ENCODE measurements at regions not wholly inside any gene's neighbourhood (a gene's known extent, or its start where the extent isn't known, plus 50 kb on each side); places are given as distances from the start of the nearest gene placed in this dataset.

GRCh38 chr3:174398761-174399160 is 460.4 kb upstream of the NAALADL2 start:
- Histone ChIP-seq H3K9ac (ENCODE audit: low read depth, low read length, poor library complexity, severe bottlenecking) (no peak overlapping the region), H3K79me2 (ENCODE audit: insufficient read depth, low read length) (no peaks in the 10 kb centered on the region), H3K9me2 (replicated peaks; ENCODE audit: low read depth, low read length) (no peaks in the 10 kb centered on the region), H2AFZ (ENCODE audit: low read length) (no peak overlapping the region), H3K4me1 (ENCODE audit: insufficient read depth, low read length, poor library complexity, severe bottlenecking) (no peaks in the 10 kb centered on the region), H3F3A (ENCODE audit: low read depth) (no peaks in the 10 kb centered on the region), H3K4me2 (ENCODE audit: low read depth, low read length, poor library complexity, severe bottlenecking) (no peak overlapping the region), H3K4me3 (ENCODE audit: low read length, poor library complexity, severe bottlenecking) (no peak overlapping the region), H3K36me3 (ENCODE audit: insufficient read depth, low read length) (no peaks in the 10 kb centered on the region), H4K20me1 (ENCODE audit: insufficient read depth, low read length, poor library complexity, severe bottlenecking) (no peaks in the 10 kb centered on the region), H3K9me3 (ENCODE audit: insufficient read depth, low read depth, low read length) (no peaks in the 10 kb centered on the region), H3K27me3 (ENCODE audit: insufficient read depth, low read length, poor library complexity, severe bottlenecking) (no peaks in the 10 kb centered on the region)
- TF ChIP-seq EZH2phosphoT487 (IDR thresholded peaks at IDR 0.05; ENCODE audit: borderline replicate concordance): no peak
- TF ChIP-seq CTCF (conservative IDR thresholded peaks at IDR 0.05; ENCODE audit: low read length): no peak

GRCh38 chr3:174403831-174404230 is 455.3 kb upstream of the NAALADL2 start:
- TF ChIP-seq CTCF (conservative IDR thresholded peaks at IDR 0.05; ENCODE audit: low read length) (no peak), EZH2phosphoT487 (IDR thresholded peaks at IDR 0.05; ENCODE audit: borderline replicate concordance) (no peak)

GRCh38 chr3:174408310-174408709 is 450.8 kb upstream of the NAALADL2 start:
- Histone ChIP-seq H3K79me2 (ENCODE audit: insufficient read depth, low read length) (no peaks in the 10 kb centered on the region), H3K9ac (ENCODE audit: low read depth, low read length, poor library complexity, severe bottlenecking) (no peak overlapping the region), H3K36me3 (ENCODE audit: insufficient read depth, low read length) (no peaks in the 10 kb centered on the region), H3K4me3 (ENCODE audit: low read length, poor library complexity, severe bottlenecking) (no peak overlapping the region), H3F3A (ENCODE audit: low read depth) (no peaks in the 10 kb centered on the region), H3K9me3 (ENCODE audit: insufficient read depth, low read depth, low read length) (no peaks in the 10 kb centered on the region), H3K9me2 (replicated peaks; ENCODE audit: low read depth, low read length) (no peaks in the 10 kb centered on the region), H3K4me2 (ENCODE audit: low read depth, low read length, poor library complexity, severe bottlenecking) (no peak overlapping the region), H4K20me1 (ENCODE audit: insufficient read depth, low read length, poor library complexity, severe bottlenecking) (no peaks in the 10 kb centered on the region), H2AFZ (ENCODE audit: low read length) (no peak overlapping the region), H3K4me1 (ENCODE audit: insufficient read depth, low read length, poor library complexity, severe bottlenecking) (no peaks in the 10 kb centered on the region), H3K27me3 (ENCODE audit: insufficient read depth, low read length, poor library complexity, severe bottlenecking) (no peaks in the 10 kb centered on the region)
- TF ChIP-seq EZH2phosphoT487 (IDR thresholded peaks at IDR 0.05; ENCODE audit: borderline replicate concordance): no peak
- no peak for TF ChIP-seq CTCF (conservative IDR thresholded peaks at IDR 0.05; ENCODE audit: low read length)

More at GRCh38 chr3:174403831-174404230, 455.3 kb upstream of the NAALADL2 start:
- H3K9ac ChIP-seq (ENCODE audit: low read depth, low read length, poor library complexity, severe bottlenecking): no peak overlapping the region
- no peaks in the 10 kb centered on the region for H3K79me2 ChIP-seq (ENCODE audit: insufficient read depth, low read length)
- no peaks in the 10 kb centered on the region for H3K4me1 ChIP-seq (ENCODE audit: insufficient read depth, low read length, poor library complexity, severe bottlenecking)
- no peaks in the 10 kb centered on the region for H3K9me2 ChIP-seq (replicated peaks; ENCODE audit: low read depth, low read length)
- H2AFZ ChIP-seq (ENCODE audit: low read length): no peak overlapping the region
- no peak overlapping the region for H3K4me2 ChIP-seq (ENCODE audit: low read depth, low read length, poor library complexity, severe bottlenecking)
- no peak overlapping the region for H3K4me3 ChIP-seq (ENCODE audit: low read length, poor library complexity, severe bottlenecking)
- no peaks in the 10 kb centered on the region for H3K36me3 ChIP-seq (ENCODE audit: insufficient read depth, low read length)
- no peaks in the 10 kb centered on the region for H3F3A ChIP-seq (ENCODE audit: low read depth)
- no peaks in the 10 kb centered on the region for H4K20me1 ChIP-seq (ENCODE audit: insufficient read depth, low read length, poor library complexity, severe bottlenecking)
- H3K9me3 ChIP-seq (ENCODE audit: insufficient read depth, low read depth, low read length): no peaks in the 10 kb centered on the region
- H3K27me3 ChIP-seq (ENCODE audit: insufficient read depth, low read length, poor library complexity, severe bottlenecking): no peaks in the 10 kb centered on the region

Measured in Loucy (cell line).